ENCODE measurements at regions not wholly inside any gene's neighbourhood (a gene's known extent, or its start where the extent isn't known, plus 50 kb on each side); places are given as distances from the start of the nearest gene placed in this dataset.

GRCh38 chr2:34949316-34949715 is 1350.2 kb upstream of the FAM98A start:
- DNase-seq (ENCODE audit: low spot score), result no peak

- DNase-seq (ENCODE audit: low spot score), result no peak
Measured at GRCh38 chr2:34936089-34936488, 1337.0 kb upstream of the FAM98A start.

DNA sequence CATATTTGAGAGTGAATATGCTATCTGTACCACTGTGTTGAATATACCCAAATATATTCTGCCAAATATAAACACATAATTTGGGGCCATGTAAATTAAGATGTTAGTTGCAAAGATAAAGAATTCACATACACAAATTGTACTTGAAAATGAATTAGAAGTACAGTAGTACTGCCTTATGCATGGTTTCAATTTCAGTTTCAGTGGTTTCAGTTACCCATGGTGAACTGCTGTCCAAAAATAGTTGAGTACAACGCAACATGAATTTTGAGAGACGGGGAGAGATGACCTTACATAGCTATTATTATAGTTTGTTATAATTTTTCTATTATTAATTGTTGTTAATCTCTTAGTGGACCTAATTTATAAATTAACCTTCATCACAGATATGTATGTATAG is 1313.0 kb upstream of the FAM98A start:
- DNase-seq (ENCODE audit: low spot score), result no peak

- DNase-seq (ENCODE audit: low spot score), result no peak
Measured at GRCh38 chr2:34909992-34910705, 1311.0 kb upstream of the FAM98A start.

GRCh38 chr2:34907812-34908211 is 1308.7 kb upstream of the FAM98A start:
- DNase-seq (ENCODE audit: low spot score), result no peak

GRCh38 chr2:34901739-34902138 is 1302.6 kb upstream of the FAM98A start:
- no peak for DNase-seq (ENCODE audit: low spot score)

DNA sequence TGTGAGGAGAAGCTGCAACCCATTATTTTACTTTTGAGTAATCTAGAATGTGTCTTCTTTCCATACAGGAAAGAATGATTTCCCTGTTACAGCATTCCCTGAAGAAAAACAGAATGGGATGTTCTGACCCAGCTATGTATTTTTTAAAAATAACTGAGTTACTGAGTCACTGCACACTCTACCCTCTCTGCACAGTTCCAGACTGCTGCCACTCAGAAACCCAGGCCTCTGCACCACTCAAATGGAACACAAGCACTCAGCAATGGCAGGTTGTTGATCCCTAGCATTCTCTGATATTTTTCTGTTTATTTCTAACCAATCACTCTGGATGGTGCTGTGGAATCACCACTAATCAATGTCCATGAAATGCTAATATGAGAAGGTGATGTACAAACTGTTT is 1300.0 kb upstream of the FAM98A start:
- no peak for DNase-seq (ENCODE audit: low spot score)

DNA sequence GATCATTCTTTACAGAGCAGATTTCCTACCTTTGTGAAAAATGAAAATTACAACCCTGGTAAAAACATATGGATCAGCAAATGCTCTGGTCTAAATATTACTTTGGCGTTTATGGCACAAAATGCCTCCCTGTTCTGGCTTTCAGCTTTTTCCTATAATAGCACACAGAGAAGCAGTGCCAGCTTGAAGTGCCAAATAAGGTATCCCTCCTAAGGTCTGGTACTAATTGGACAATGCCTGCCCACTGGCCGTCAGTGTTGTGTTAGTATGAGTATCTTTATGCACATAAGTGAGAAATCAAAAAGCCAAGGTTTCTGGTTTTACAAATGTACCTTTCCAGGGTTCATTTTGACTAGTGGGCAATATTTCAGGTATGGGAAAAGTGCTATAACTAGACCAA is 1293.7 kb upstream of the FAM98A start:
- no peak for DNase-seq (ENCODE audit: low spot score)

DNA sequence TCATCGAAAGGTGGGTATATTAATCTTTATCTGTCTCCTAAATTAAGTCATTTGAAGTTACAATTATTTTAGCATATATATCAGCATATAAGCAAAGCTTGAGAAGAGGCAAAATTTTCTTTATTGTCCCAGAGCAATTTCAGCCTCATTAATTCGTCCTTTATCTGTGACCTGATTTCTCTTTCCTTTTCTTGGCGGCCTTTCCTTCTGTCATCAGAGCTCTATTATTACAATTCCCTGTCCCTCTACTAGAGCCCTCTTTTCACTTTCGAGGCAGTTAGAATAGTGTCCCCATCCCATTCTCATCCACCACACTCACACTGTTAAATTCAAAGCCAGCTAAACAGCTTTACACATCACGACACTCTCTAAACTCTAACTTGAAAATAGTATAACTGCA is 1293.2 kb upstream of the FAM98A start:
- DNase-seq (ENCODE audit: low spot score), result no peak

DNA sequence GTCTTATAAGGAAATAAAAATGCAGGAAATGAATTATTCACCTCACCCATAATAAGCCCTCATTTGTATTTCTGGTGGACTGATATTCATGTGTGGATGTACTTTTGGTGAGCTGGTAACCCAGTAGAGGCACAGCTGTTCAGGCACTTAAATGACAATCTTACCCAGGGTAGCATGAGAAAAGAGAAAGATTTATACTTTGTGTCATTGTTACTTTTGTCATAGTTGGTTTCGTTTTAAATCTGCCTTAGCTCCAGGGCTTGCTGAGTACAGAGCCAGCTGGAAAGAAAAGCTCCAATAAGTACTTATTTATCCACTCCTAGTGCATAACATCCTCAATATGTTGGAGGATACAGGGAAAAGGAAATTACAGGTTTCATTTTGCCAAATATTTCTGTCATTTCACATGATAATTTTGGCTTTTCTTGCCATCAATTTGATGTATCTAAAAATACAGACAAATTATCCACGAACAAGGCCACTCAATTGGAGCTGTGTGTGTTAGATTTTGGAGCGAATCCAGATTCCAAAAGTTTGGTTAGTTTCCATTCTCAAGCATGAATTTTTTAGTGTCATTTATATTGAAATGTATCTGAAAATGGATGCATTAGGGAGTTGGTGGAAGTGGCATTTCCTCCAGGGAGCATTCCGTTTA is 1276.1 kb upstream of the FAM98A start:
- no peak for DNase-seq (ENCODE audit: low spot score)

- DNase-seq (ENCODE audit: low spot score), result no peak
Measured at GRCh38 chr2:34853646-34854045, 1254.5 kb upstream of the FAM98A start.

DNA sequence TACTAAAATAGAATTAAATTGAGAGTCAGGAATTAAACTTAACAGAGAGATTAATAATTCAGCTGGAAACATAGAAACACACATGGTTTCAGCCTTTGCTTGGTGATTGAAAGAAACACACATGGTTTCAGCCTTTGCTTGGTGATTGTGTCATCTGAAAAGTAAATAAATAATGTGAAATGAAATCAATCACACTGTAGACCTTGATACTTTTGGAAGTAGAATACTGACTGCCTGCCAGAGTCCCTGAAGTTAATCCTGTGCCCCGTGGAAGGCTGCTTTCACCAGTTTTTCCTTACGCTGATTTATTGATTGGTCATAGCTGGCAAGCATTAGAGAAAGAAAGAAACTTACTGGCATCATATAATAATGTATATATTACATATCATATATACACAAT is 1252.7 kb upstream of the FAM98A start:
- no peak for DNase-seq (ENCODE audit: low spot score)

DNA sequence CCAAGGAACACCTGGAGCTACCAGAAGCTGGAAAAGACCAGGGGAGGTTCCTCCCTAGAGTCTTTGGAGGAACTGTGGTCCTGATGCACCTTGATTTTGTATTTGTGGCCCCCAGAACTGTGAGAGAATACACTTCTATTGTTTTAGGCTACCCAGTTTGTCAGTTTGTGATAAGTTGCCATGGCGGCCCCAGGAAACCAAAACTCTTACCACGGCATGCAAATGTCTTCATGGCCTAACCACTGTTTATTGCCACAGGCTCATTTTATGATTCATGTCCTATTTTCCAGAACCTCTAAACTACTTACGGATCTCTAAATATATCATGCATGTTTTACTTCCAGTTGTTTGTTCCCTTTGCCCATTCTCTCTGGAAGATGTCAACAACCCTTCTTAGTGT is 1250.7 kb upstream of the FAM98A start:
- DNase-seq (ENCODE audit: low spot score), result no peak

DNA sequence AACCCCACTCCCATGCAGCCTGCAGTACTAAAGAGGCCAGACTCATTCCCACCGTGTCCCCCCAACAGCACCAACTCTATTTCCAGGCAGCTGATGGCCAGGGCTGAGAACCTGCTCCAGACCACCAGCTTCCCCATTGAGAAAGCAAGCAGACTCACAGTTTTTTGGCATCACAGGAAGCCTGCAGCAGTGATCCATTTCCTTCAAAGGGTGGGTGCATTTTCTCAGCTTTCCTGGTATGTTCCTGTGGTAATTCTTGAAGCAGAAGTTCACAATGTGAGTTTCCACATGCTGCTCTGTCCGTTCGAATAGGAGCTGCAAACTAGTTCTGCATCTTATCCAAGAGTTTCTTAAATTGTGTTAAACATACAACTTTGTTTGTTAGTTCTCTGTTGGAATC is 1249.6 kb upstream of the FAM98A start:
- DNase-seq (ENCODE audit: low spot score), result no peak

DNA sequence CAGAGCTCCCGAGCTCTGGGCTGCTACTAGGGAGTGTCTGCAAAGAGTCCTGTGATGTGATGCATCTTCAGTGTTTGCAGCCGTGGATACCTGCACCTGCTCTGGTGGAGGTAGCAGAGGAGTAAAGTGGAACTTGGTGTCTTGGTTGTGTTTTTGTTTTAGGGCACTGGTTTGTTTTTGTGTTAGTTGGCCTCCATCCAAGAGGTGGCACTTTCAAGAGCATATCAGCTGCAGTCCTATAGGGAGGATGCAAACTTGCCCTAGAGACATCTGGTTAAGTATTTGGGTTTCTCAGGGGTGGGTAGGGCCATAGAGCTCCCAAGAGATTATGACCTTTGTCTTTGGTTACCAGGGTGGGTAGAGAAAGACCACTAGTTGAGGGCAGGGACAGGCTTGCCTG is 1249.0 kb upstream of the FAM98A start:
- no peak for DNase-seq (ENCODE audit: low spot score)

- DNase-seq (ENCODE audit: low spot score), result no peak
Measured at GRCh38 chr2:34844629-34845028, 1245.5 kb upstream of the FAM98A start.

- no peak for DNase-seq (ENCODE audit: low spot score)
Measured at GRCh38 chr2:34838408-34838807, 1239.3 kb upstream of the FAM98A start.

DNA sequence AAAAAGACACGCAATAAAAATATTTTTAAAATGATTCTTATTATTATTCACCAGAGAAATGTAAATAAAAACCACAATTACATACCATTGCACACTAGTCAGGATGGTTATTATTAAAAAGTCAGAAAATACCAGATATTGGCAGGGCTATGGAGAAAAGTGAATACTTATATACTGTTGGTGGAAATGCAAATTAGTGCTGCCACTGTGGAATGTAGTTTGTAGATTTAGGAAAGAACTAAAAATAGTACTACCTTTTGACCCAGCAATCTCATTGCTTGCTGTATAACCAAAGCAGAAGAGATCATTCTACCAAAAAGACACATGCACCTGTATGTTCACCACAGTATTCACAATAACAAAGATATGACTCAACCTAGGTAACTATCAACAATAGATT is 1237.3 kb upstream of the FAM98A start:
- no peak for DNase-seq (ENCODE audit: low spot score)

GRCh38 chr2:34831096-34831495 is 1232.0 kb upstream of the FAM98A start:
- no peak for DNase-seq (ENCODE audit: low spot score)

GRCh38 chr2:34828481-34828880 is 1229.4 kb upstream of the FAM98A start:
- DNase-seq (ENCODE audit: low spot score), result no peak

DNA sequence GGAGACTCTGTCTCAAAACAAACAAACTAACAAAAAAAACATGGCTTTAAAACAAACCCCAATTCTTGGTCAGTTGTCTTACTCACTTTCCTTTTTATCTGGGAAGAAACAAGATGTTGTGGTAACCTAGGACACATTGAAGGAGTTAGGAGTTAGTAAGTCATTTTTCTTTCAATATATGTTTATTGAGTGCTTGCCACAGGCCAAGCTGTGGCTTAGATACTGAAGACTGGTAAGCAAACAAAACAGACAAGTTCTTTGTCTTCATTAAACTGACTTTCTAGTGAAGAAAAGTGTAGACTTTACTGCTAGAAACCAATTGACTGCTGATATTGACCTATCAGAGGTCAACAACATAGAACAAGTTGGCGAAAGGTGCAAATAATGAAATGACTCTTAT is 1228.3 kb upstream of the FAM98A start:
- no peak for DNase-seq (ENCODE audit: low spot score)

- no peak for DNase-seq (ENCODE audit: low spot score)
Measured at GRCh38 chr2:34825686-34826085, 1226.6 kb upstream of the FAM98A start.

- DNase-seq (ENCODE audit: low spot score), result no peak
Measured at GRCh38 chr2:34822616-34823015, 1223.5 kb upstream of the FAM98A start.

Measured in AG20443 (cell line).